GM19463 (cell line): ENCODE measurements at regions not wholly inside any gene's neighbourhood (a gene's known extent, or its start where the extent isn't known, plus 50 kb on each side); places are given as distances from the start of the nearest gene placed in this dataset.
"Not testable (repeated sequence)": the region's sequence is repeated elsewhere in the genome, so short reads cannot be mapped to it uniquely, and the experiment has no call there.

Experiments
- ATAC-seq: cut with Tn5 transposase; IDR thresholded peaks from one replicate; pipeline ENCODE4 v1.9.1; 2021; ENCODE audit warnings: mild to moderate bottlenecking, moderate library complexity; ENCODE audit not compliant: unreplicated experiment

DNA sequence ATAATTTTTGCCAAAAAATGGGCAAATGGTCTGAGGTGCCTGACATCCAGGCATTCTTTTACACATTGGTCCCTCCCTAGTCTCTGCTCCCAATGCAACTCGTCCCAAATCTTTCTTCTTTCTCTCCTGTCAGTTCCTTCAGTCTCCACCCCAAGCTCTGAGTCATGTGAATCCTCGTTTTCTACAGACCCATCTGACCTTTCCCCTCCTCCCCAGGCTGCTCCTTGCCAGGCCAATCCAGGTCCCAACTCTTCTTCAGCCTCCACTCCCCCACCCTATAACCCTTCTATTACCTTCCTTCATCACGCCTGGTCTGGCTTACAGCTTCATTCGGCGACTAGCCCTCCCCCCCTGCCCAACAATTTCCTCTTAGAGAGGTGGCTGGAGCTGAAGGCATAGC lies 55.3 kb downstream of the BBS10 start:
- not testable (repeated sequence) for ATAC-seq

GRCh38 chr12:76292305-76292704 lies 55.9 kb downstream of the BBS10 start:
- ATAC-seq = not testable (repeated sequence)

DNA sequence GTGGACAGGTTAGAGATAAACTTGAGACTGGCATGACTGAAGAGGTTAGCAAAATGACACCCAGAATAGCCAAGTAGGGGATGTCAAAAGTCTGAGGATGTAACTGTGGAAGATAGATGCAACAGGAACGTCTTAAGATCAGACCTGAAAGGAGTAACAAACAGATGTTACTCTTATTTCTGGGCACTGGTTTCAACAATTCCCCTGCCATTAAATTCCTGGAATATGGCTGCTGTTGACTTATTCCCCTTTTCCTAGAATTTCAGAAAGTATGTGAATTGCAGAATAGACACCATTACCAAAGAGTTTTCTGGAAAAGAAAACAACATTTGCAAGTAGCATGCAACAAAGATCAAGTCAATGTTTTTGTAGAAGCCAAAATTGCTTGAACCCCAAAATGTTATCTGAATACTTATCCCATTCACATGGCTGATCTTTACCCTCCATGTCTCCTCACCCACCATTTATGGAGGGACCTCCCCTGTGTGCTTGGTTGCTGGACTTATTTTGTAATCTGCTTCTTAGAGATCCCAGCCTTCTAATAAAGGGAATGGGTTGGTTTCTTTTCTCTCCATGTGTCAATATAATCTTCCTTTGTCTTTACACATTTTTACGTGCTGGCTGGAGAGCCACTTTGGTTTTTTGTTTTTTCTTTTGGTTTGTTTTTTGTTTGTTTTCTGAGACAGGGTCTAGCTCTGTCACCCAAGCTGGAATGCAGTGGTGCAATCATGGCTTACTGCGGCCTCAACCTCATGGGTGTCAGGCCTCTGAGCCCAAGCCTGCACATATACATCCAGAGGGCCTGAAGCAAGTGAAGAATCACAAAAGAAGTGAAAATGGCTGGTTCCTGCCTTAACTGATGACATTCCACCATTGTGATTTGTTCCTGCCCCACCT lies 57.0 kb downstream of the BBS10 start:
- no peak for ATAC-seq

GRCh38 chr12:76288218-76288617 lies 60.0 kb downstream of the BBS10 start:
- ATAC-seq = no peak

GRCh38 chr12:76284816-76285750 lies 63.1 kb downstream of the BBS10 start:
- no peak for ATAC-seq

DNA sequence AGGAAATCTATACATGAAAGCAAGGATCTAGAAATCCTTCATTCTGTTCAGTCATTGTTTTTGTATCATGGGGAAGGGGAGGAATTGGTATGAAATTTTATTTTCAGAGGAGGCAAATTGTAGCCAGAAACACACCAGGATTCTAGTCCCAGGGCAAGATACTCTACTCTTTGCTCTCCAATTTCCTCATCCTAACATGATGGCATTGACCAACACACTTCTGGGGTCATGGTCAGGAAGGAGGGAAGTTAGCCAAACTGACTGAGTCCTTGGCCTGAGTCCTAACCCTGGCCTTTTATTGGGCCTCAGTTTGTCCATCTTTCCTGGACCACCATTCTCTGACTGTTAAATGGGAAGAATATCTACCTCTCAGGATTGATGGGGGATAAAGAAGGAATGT lies 65.5 kb downstream of the BBS10 start:
- no peak for ATAC-seq

GRCh38 chr12:76277480-76277879 lies 70.7 kb downstream of the BBS10 start:
- ATAC-seq = no peak

DNA sequence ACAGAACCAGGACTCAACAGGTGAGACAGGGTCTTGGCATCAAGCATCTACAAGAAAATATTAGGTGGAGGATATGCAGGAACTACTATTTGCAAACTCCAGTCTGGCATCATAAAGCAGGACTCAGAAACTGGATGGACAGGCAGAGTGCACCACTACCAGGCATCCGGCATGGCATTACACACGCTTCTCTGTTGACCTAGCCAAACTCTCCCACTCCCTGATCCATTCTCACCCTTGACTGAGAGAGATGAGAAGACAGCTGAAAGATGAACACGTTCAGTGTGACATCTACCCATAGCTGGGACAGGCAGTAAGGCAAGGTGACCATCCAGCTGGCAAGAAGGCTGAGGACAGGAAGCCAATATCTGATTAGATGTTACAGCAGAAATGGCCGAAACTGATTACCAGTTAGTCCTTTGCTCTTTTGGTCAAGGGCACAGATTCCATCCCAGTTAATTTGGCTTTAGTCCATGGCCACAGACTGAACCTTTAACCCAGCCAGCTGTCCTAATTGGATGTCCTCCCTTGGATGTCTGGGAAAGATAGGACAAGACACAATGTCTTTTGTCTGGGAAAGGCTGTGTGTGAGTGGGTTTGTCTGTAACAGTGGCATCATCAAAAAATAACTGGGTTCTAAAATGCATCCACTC lies 71.6 kb downstream of the BBS10 start:
- no peak for ATAC-seq

GRCh38 chr12:76275511-76276093 lies 72.6 kb downstream of the BBS10 start:
- ATAC-seq = no peak

DNA sequence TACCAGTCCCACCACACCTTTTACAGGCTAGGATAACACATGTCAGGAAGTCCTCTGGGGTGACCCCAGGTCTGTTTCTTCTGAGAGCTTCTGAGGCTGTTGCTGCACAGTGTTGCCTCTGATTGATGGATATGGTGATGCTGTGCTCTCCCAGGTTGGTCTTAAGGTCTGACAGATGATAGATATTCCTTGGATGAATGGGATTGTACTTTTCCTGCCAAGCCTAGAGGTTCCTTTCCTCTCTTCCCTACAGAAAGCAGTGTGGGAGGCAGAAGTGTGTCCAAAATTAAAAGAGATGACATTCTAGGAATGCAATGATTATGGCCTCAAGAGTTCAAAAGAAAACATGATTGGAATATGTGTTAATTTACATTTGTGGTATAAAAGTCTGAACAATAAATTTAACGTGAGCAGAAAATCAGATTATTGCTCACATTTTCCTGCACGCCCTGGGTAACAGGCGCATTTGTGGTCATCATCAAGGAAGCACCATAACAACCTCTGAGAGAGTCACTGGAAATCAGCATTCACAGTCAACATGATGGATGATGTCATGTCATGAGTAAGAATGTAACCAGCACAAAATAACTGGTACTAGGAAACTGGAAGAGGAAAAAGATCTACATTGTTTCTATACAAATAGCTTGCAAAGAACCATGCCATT lies 73.7 kb downstream of the BBS10 start:
- ATAC-seq = no peak

DNA sequence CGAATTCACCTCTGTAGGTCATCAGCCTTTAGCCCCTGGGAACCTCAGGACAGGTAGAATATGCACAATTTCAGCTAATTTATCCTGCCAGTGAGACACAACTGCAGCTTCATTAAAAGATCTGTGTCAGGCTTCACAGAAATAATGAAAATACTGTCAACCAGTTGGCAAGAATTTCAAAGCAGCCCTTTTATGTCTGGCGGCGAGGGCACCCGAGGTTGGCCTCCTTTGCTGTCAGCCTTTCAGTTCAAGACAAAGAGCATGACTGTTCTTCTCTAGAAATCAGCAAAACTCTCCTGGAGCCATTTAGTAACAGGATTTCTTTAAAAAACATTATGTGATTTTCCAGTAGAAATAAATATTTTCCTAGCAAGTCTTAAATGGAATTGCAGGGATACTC lies 75.9 kb downstream of the BBS10 start:
- no peak for ATAC-seq

GRCh38 chr12:76270657-76271358 lies 77.4 kb downstream of the BBS10 start:
- ATAC-seq = no peak

- no peak for ATAC-seq
Observed at GRCh38 chr12:76268267-76268666, 79.9 kb downstream of the BBS10 start.

DNA sequence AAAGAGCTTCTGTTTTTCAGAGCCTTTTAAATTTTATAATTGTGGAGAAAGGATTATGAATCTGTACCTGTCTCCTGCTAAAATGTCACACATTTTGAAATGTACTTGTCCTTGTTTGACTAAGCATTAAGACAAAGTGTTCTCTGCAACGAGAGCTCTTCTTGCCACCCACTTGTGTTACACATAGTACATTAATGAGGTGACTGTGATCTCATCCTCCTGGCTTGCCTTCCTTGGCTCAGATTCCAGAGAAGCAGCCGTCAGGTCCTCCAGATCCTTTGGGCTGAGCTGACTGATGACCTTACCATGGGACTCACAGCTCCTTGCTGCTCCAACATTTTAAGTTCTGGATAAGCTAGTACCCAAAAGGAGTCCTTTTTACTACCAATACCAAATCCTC lies 81.4 kb downstream of the BBS10 start:
- ATAC-seq = no peak

GRCh38 chr12:76265424-76266180 lies 82.6 kb downstream of the BBS10 start:
- no peak for ATAC-seq

DNA sequence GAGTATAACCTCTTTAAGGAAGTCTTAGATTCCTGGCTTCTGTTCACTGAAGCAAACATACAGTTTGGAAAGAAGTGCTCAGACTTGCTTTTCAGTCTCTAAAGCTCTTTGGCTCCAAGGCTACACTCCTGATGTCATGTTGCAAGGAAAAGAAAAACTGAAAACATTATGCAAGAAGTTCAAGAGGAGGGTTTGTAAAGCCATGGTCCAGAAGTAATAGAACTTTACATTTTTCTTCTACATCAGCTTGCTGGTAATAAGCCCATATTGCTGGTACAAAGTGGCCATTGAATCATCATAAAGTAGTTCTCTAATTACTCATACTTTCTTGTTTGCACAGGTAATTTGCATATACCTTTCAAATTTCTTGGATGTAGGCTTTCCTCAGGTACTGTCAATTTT lies 83.6 kb downstream of the BBS10 start:
- ATAC-seq = no peak

- no peak for ATAC-seq
Observed at GRCh38 chr12:76263696-76264095, 84.5 kb downstream of the BBS10 start.

- no peak for ATAC-seq
Observed at GRCh38 chr12:76260390-76260748, 87.8 kb downstream of the BBS10 start.
